PC-9 (cell line): ENCODE measurements at regions not wholly inside any gene's neighbourhood (a gene's known extent, or its start where the extent isn't known, plus 50 kb on each side); places are given as distances from the start of the nearest gene placed in this dataset.
A peak's percentile ranks its signal among the peaks of the same experiment; 100 is the strongest.

ENCODE experiments used
- BruUV-seq: library from RNA; stranded (reverse); fragments of 400-500 nt; replicated peaks from 2 replicates; lab custom pipeline; 2021; lab: Mats Ljungman, UMichigan
- CTCF ChIA-PET: fragments of 300-600 bp; sonication (Branson Sonifier 250); formaldehyde crosslinking; loops from one replicate; lab custom pipeline; 2022; ENCODE audit warnings: antibody characterized with exemption; lab: Charles Lee
- POLR2A ChIA-PET: fragments of 300-600 bp; sonication (Branson Sonifier 250); formaldehyde crosslinking; loops from one replicate; lab custom pipeline; 2022; ENCODE audit warnings: antibody characterized with exemption; ENCODE audit not compliant: unreplicated experiment; lab: Charles Lee
- DNase-seq, 2 experiments: peaks; one replicate each; pipeline versions ENCODE4 v3.0.0 to v3.0.0-alpha.2; 2015 to 2022; ENCODE audit warnings: mixed read lengths in 1 of 2
- H2AFZ ChIP-seq: fragments of 200-600 bp; sonication (generic); 2 replicates; pipeline ENCODE4 v1.8.1; 2017; ENCODE audit warnings: antibody characterized with exemption
- H3F3A ChIP-seq: fragments of 200-600 bp; sonication (generic); 2 replicates; pipeline ENCODE4 v1.8.1; 2017; ENCODE audit warnings: antibody characterized with exemption, mild to moderate bottlenecking, low read depth; ENCODE audit not compliant: insufficient read depth
- H3K27ac ChIP-seq: fragments of 200-600 bp; sonication (generic); 2 replicates; pipeline ENCODE4 v1.6.1; 2016; ENCODE audit warnings: mixed run types
- H3K27me3 ChIP-seq: fragments of 200-600 bp; sonication (generic); 2 replicates; pipeline ENCODE4 v1.6.1; 2016; ENCODE audit warnings: low read depth, mixed run types; ENCODE audit not compliant: insufficient read depth
- H3K36me3 ChIP-seq: fragments of 200-600 bp; sonication (generic); 2 replicates; pipeline ENCODE4 v1.6.1; 2016; ENCODE audit warnings: low read depth, mixed run types
- H3K4me1 ChIP-seq: fragments of 200-600 bp; sonication (generic); replicated peaks from 2 replicates; pipeline ENCODE4 v1.6.1; 2016; ENCODE audit warnings: mixed run types; ENCODE audit not compliant: insufficient read depth
- H3K4me2 ChIP-seq: fragments of 200-600 bp; sonication (generic); 2 replicates; pipeline ENCODE4 v1.6.1; 2017; ENCODE audit warnings: mixed run types
- H3K4me3 ChIP-seq: fragments of 200-600 bp; sonication (generic); 2 replicates; pipeline ENCODE4 v1.6.1; 2016; ENCODE audit warnings: mixed run types
- H3K79me2 ChIP-seq: fragments of 200-600 bp; sonication (generic); 2 replicates; pipeline ENCODE4 v1.6.1; 2017; ENCODE audit warnings: low read depth, mixed run types
- H3K9me2 ChIP-seq: fragments of 200-600 bp; sonication (generic); 2 replicates; pipeline ENCODE4 v1.8.1; 2017; ENCODE audit warnings: mild to moderate bottlenecking; ENCODE audit not compliant: insufficient read depth
- H3K9me3 ChIP-seq: fragments of 200-600 bp; sonication (generic); 2 replicates; pipeline ENCODE4 v1.8.1; 2016; ENCODE audit warnings: low read depth; ENCODE audit not compliant: insufficient read depth
- H4K20me1 ChIP-seq: fragments of 200-600 bp; sonication (generic); 2 replicates; pipeline ENCODE4 v1.8.1; 2017; ENCODE audit not compliant: insufficient read depth
- EZH2 ChIP-seq: fragments of 200-600 bp; sonication (generic); IDR thresholded peaks from 2 replicates; pipeline ENCODE4 v1.8.0; 2017; ENCODE audit warnings: antibody characterized with exemption, low read depth
- intact Hi-C: fragments of 100-400 bp; cut with micrococcal nuclease; formaldehyde crosslinking; loops from one replicate; pipeline ENCODE4 v1.10.0; 2022; ENCODE audit not compliant: unreplicated experiment
- TF ChIP-seq, protein P1 (sequence below): fragments of 200-600 bp; sonication (generic); conservative IDR thresholded peaks from 2 replicates; pipeline ENCODE4 v1.6.1; 2017; ENCODE audit warnings: mixed run types, antibody characterized with exemption, mild to moderate bottlenecking, moderate library complexity

DNA sequence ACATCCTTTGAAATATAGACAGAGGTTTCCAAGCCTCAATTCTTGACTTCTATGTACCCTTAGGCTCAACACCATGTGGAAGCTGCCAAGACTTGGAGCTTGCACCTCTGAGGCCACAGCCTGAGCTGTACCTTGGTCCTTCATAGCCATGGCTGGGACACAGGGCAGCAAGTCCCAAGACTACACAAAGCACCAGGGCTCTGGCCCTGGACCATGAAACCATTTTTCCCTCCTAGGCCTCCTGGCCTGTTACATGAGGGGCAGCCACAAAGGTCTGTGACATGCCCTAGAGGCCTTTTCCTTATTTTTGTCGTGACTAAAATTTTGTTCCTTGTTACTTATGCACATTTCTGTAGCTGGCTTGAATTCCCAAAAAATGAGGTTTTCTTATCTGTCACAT, 953.1 kb upstream of the ADGRL4 start:
- H3K27ac ChIP-seq = no peak overlapping the region
- no peaks in the 10 kb centered on the region for H3K79me2 ChIP-seq
- ChIA-PET POLR2A (no interaction called here), CTCF (no interaction called here)
- no peak overlapping the region for H2AFZ ChIP-seq
- no peak for TF ChIP-seq EZH2
- TF ChIP-seq, protein P1, sequence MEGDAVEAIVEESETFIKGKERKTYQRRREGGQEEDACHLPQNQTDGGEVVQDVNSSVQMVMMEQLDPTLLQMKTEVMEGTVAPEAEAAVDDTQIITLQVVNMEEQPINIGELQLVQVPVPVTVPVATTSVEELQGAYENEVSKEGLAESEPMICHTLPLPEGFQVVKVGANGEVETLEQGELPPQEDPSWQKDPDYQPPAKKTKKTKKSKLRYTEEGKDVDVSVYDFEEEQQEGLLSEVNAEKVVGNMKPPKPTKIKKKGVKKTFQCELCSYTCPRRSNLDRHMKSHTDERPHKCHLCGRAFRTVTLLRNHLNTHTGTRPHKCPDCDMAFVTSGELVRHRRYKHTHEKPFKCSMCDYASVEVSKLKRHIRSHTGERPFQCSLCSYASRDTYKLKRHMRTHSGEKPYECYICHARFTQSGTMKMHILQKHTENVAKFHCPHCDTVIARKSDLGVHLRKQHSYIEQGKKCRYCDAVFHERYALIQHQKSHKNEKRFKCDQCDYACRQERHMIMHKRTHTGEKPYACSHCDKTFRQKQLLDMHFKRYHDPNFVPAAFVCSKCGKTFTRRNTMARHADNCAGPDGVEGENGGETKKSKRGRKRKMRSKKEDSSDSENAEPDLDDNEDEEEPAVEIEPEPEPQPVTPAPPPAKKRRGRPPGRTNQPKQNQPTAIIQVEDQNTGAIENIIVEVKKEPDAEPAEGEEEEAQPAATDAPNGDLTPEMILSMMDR = no peak
- no peaks in the 10 kb centered on the region for H3K27me3 ChIP-seq
- H3K9me3 ChIP-seq = no peaks in the 10 kb centered on the region
- no peaks in the 10 kb centered on the region for H3F3A ChIP-seq
- DNase-seq = no peak
- BruUV-seq = no TSS peak
- H3K4me2 ChIP-seq = no peak overlapping the region
- no peaks in the 10 kb centered on the region for H3K36me3 ChIP-seq
- H4K20me1 ChIP-seq = no peaks in the 10 kb centered on the region
- no peak overlapping the region for H3K4me3 ChIP-seq
- intact Hi-C loops = no loop called here
- H3K9me2 ChIP-seq = no peaks in the 10 kb centered on the region
- H3K4me1 ChIP-seq = no peaks in the 10 kb centered on the region

DNA sequence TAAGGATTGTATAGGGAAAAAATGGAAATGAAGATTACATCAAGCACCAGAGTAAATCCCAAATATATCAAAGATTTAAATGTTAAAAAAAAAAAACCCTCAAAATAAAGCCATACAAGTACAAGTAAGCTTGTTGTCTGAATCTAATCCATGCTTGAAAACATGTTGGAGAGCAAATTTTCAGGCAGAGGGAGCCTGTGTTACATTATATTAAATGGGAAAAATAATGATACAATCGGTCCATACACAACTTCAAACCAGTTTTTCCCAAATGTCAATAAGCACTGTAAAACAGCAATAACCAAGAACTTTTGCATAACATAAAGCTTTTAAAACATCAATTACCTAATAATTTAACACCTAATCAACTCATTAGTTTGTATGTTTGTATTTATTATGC, 949.4 kb upstream of the ADGRL4 start:
- Histone ChIP-seq H3K36me3 (no peaks in the 10 kb centered on the region), H3K4me1 (no peaks in the 10 kb centered on the region), H2AFZ (no peak overlapping the region), H3F3A (no peaks in the 10 kb centered on the region), H3K27me3 (no peaks in the 10 kb centered on the region), H3K9me3 (no peaks in the 10 kb centered on the region), H4K20me1 (no peaks in the 10 kb centered on the region), H3K9me2 (no peaks in the 10 kb centered on the region), H3K79me2 (no peaks in the 10 kb centered on the region), H3K27ac (no peak overlapping the region), H3K4me2 (no peak overlapping the region), H3K4me3 (no peak overlapping the region)
- intact Hi-C loops = no loop called here
- no peak for TF ChIP-seq EZH2
- TF ChIP-seq, protein P1 = no peak
- no TSS peak for BruUV-seq
- POLR2A ChIA-PET = no interaction called here
- CTCF ChIA-PET = no interaction called here
- no peak for DNase-seq

DNA sequence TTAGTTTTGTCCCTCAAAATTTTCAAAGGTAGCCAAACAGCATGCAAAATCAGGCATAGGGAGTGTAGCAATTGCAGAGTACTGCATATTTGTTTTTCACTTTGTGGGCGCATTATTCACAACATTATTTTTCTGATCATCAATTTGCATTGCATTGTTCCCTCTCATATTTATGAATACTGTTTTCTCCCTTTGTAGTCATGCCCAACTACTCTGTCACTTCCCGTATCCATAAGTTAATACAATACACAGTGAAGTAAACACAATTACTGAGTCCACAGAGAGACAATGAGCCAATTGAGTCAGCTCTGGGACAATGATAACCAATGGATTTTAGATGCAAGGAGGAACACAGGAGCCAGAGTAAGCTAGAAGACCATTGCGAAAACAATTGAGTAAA, 944.0 kb upstream of the ADGRL4 start:
- Histone ChIP-seq H3K4me1 (no peaks in the 10 kb centered on the region), H3K79me2 (no peaks in the 10 kb centered on the region), H2AFZ (0 out of 2 replicates have a peak overlapping the region, but pooled peaks have one; percentile 7), H3K4me2 (no peak overlapping the region), H3K9me2 (no peaks in the 10 kb centered on the region), H3K27me3 (no peaks in the 10 kb centered on the region), H3K27ac (no peak overlapping the region), H3K4me3 (no peak overlapping the region), H3K9me3 (no peaks in the 10 kb centered on the region), H3K36me3 (no peaks in the 10 kb centered on the region), H4K20me1 (no peaks in the 10 kb centered on the region), H3F3A (no peaks in the 10 kb centered on the region)
- TF ChIP-seq EZH2 = no peak
- TF ChIP-seq, protein P1 = no peak
- ChIA-PET CTCF (no interaction called here), POLR2A (no interaction called here)
- intact Hi-C loops = no loop called here
- no TSS peak for BruUV-seq
- no peak for DNase-seq
